GM20431 (cell line): ENCODE measurements at regions not wholly inside any gene's neighbourhood (a gene's known extent, or its start where the extent isn't known, plus 50 kb on each side); places are given as distances from the start of the nearest gene placed in this dataset.
"Not testable (repeated sequence)": the region's sequence is repeated elsewhere in the genome, so short reads cannot be mapped to it uniquely, and the experiment has no call there.

Experiments
- in situ Hi-C: fragments of 300-500 bp; cut with MseI, MboI; formaldehyde crosslinking; loops from one replicate; pipeline ENCODE4 v1.15.0; 2020; ENCODE audit warnings: low sequenced_read_pairs; ENCODE audit not compliant: unreplicated experiment

- in situ Hi-C loops = no loop called here
Observed at GRCh38 chr1:204775546-204775945, 90.0 kb upstream of the LRRN2 start.

- in situ Hi-C loops = no loop called here
Observed at GRCh38 chr1:204777591-204777990, 92.1 kb upstream of the LRRN2 start.

GRCh38 chr1:204780630-204781029 lies 90.0 kb upstream of the NFASC start:
- in situ Hi-C loops = no loop called here

GRCh38 chr1:204782118-204782700 lies 88.5 kb upstream of the NFASC start:
- in situ Hi-C loops = no loop called here

- in situ Hi-C loops = not testable (repeated sequence)
Observed at GRCh38 chr1:204785023-204785422, 85.6 kb upstream of the NFASC start.

GRCh38 chr1:204788470-204788869 lies 82.2 kb upstream of the NFASC start:
- in situ Hi-C loops = no loop called here

GRCh38 chr1:204791453-204792353 lies 79.0 kb upstream of the NFASC start:
- in situ Hi-C loops = no loop called here

- in situ Hi-C loops = no loop called here
Observed at GRCh38 chr1:204792354-204792692, 78.3 kb upstream of the NFASC start.

GRCh38 chr1:204793259-204793914 lies 77.3 kb upstream of the NFASC start:
- in situ Hi-C loops = no loop called here

- in situ Hi-C loops = not testable (repeated sequence)
Observed at GRCh38 chr1:204796886-204797285, 73.8 kb upstream of the NFASC start.

GRCh38 chr1:204797401-204797800 lies 73.3 kb upstream of the NFASC start:
- in situ Hi-C loops = no loop called here

GRCh38 chr1:204799630-204800029 lies 71.0 kb upstream of the NFASC start:
- in situ Hi-C loops = no loop called here

- in situ Hi-C loops = no loop called here
Observed at GRCh38 chr1:204801211-204801610, 69.5 kb upstream of the NFASC start.

- in situ Hi-C loops = no loop called here
Observed at GRCh38 chr1:204802401-204803175, 68.1 kb upstream of the NFASC start.

GRCh38 chr1:204803607-204804006 lies 67.1 kb upstream of the NFASC start:
- in situ Hi-C loops = no loop called here

- in situ Hi-C loops = no loop called here
Observed at GRCh38 chr1:204806943-204807687, 63.5 kb upstream of the NFASC start.

- in situ Hi-C loops = no loop called here
Observed at GRCh38 chr1:204809488-204809887, 61.2 kb upstream of the NFASC start.

GRCh38 chr1:204812842-204813241 lies 57.8 kb upstream of the NFASC start:
- in situ Hi-C loops = no loop called here

GRCh38 chr1:204813522-204813921 lies 57.1 kb upstream of the NFASC start:
- in situ Hi-C loops = no loop called here
